SJCRH30 (cell line): ENCODE measurements at regions not wholly inside any gene's neighbourhood (a gene's known extent, or its start where the extent isn't known, plus 50 kb on each side); places are given as distances from the start of the nearest gene placed in this dataset.
"Not testable (repeated sequence)": the region's sequence is repeated elsewhere in the genome, so short reads cannot be mapped to it uniquely, and the experiment has no call there.

Source experiments
- DNase-seq, 2 experiments: peaks; one replicate each; pipeline ENCODE4 v3.0.0-alpha.2; 2015 to 2020
- H3K27ac ChIP-seq: fragments of 250-450 bp; sonication (Bioruptor Pico); 2 replicates; pipeline ENCODE4 v1.5.1; 2020; ENCODE audit warnings: mild to moderate bottlenecking, moderate library complexity
- H3K27me3 ChIP-seq: fragments of 250-450 bp; sonication (Bioruptor Pico); 2 replicates; pipeline ENCODE4 v1.5.1; 2020; ENCODE audit warnings: mild to moderate bottlenecking, moderate library complexity
- H3K36me3 ChIP-seq: fragments of 250-450 bp; sonication (Bioruptor Pico); 2 replicates; pipeline ENCODE4 v1.5.1; 2020; ENCODE audit warnings: mild to moderate bottlenecking, moderate library complexity
- H3K4me1 ChIP-seq: fragments of 250-450 bp; sonication (Bioruptor Pico); 2 replicates; pipeline ENCODE4 v1.5.1; 2020; ENCODE audit warnings: mild to moderate bottlenecking, moderate library complexity
- H3K4me3 ChIP-seq: fragments of 250-450 bp; sonication (Bioruptor Pico); 2 replicates; pipeline ENCODE4 v1.5.1; 2020; ENCODE audit warnings: mild to moderate bottlenecking, moderate library complexity
- H3K9me3 ChIP-seq: fragments of 250-450 bp; sonication (Bioruptor Pico); replicated peaks from 2 replicates; pipeline ENCODE4 v1.5.1; 2020; ENCODE audit warnings: mild to moderate bottlenecking, moderate library complexity

DNA sequence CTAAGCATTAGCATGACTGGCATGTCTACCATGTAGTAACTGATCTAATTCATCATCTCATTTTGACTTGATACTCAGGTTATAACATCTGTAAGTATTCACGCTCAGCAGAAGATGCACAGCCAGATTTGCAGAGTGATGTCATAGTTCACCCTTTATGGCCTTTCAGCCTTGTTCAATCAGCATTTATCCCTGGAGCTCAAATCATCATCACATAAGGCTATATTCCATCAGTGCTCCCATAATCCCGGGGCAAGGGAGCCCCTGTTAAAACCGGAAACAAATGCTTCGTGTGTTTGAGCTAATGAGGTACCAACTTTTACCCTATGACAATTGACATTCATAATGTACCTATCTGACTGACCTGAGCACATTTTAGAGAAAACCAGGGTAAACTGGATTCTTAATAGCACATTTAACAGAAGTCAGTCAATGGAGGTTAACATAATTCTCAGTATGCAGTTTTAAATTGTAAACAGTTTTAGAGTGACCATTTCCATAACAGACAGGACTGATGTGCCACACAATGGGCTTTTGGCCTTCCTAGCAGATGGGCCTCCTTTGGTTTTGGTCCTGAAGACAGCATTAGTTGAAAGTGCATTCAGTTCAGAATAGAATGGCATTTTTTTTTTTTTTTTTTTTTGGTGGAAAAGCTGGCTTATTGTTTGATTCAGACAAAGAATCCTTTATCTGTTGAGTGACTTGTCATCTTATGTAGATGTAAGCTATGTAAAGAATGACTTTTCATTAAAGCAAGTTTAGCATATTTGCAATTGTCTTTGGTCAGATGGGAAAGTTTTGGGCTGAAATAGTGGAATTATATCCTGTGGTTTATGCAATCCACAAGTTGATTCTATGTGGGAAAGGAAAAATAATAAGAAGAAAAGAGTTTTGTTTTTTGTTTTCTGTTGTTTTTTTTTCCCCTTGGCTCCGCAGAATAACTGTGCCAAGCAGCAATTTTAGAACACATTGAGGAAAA is 866.0 kb upstream of the ACVR2A start:
- Histone ChIP-seq H3K36me3 (no peaks in the 10 kb centered on the region), H3K27me3 (no peaks in the 10 kb centered on the region), H3K4me3 (no peak overlapping the region), H3K9me3 (no peaks in the 10 kb centered on the region), H3K4me1 (no peaks in the 10 kb centered on the region), H3K27ac (no peak overlapping the region)
- DNase-seq, result no peak

DNA sequence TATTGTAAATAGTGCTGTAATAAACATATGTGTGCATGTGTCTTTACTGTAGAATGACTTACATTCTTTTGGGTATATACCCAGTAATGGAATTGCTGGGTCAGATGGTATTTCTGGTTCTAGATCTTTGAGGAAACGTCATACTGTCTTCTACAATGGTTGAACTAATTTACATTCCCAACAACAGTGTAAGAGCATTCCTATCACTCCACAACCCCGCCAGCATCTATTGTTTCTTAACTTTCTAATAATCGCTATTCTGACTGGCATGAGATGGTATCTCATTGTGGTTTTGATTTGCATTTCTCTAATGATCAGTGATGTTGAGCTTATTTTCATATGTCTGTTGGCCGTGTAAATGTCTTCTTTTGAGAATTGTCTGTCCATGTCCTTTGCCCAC is 873.8 kb upstream of the ACVR2A start:
- not testable (repeated sequence) for DNase-seq, H3K36me3 ChIP-seq, H3K9me3 ChIP-seq, H3K27me3 ChIP-seq, H3K4me3 ChIP-seq, H3K27ac ChIP-seq, H3K4me1 ChIP-seq

DNA sequence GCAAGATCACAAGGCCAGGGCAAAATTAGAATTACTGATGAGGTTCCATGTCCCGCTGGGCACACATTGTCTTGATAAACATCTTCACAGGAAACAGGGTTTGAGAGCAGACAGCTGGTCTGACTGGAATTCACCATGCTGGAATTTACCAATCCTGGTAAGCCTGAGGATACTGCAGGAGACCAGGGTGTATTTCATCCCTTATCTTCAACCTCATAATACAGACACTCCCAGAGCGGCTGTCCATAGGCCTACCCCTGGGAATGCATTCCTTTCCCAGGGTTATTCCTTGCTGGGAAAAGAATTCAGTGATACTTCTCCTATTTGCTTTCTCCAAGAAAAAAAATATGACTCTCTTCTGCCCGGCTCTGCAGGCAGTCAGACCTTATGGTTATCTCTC is 875.1 kb upstream of the ACVR2A start:
- not testable (repeated sequence) for H3K4me3 ChIP-seq, H3K9me3 ChIP-seq

DNA sequence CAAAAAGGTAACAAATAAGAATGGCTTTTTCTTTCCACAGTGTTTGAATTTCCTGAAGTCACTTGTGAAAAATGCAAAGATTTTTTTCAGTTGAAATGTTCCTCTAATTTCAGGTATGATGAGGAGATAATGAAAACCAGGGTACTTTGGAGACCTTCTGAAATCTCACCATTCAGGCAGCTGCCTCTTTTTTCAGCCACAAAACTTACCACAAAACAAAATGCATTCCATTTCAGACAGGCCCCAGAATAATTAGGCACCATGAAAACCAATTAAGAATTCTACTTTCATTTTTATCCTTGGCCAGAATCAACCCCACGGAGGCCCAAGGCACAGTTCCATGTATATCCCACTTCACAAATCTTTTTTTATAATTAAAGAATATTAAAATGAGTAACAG is 880.3 kb upstream of the ACVR2A start:
- peaks cover 4% of the 10 kb centered on the region; the same call in 1 of the 2 replicates for H3K4me1 ChIP-seq

More for the DNA sequence above, 875.1 kb upstream of the ACVR2A start:
- not testable (repeated sequence) for H3K27me3 ChIP-seq, H3K4me1 ChIP-seq, H3K27ac ChIP-seq, H3K36me3 ChIP-seq
- peak; percentile 17 to 30 for DNase-seq

DNA sequence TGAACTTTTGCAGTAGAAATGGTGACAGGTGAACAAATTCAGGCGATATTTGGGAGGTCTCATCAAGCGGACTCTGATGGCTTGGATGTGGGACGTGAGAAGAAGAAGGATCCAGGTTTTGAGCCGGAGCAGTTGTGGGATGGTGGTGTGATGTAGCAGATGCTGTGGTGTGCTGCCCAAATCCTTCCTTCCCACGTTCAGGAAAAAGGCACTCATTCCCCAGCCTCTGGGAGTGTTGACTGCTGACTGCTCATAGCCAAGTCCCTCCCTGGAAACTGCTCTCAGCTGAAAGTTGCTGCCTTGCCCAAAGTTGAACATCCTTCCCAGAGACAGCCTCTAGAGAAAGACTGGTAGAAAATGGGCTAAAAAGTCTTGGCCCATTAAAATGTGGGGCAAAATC is 890.3 kb upstream of the ACVR2A start:
- Histone ChIP-seq H3K9me3 (no peaks in the 10 kb centered on the region; the same call in 1 of the 2 replicates), H3K27me3 (no peaks in the 10 kb centered on the region), H3K4me3 (no peak overlapping the region), H3K36me3 (no peaks in the 10 kb centered on the region; the same call in 1 of the 2 replicates), H3K4me1 (no peaks in the 10 kb centered on the region), H3K27ac (no peak overlapping the region)
- no peak for DNase-seq

More for the DNA sequence above, 880.3 kb upstream of the ACVR2A start:
- Histone ChIP-seq H3K9me3 (peaks cover 5% of the 10 kb centered on the region), H3K27ac (0 out of 2 replicates have a peak overlapping the region, but pooled peaks have one; percentile 8), H3K27me3 (no peaks in the 10 kb centered on the region), H3K4me3 (no peak overlapping the region), H3K36me3 (no peaks in the 10 kb centered on the region)
- peak in 1 of 2 experiments; percentile 11 for DNase-seq

DNA sequence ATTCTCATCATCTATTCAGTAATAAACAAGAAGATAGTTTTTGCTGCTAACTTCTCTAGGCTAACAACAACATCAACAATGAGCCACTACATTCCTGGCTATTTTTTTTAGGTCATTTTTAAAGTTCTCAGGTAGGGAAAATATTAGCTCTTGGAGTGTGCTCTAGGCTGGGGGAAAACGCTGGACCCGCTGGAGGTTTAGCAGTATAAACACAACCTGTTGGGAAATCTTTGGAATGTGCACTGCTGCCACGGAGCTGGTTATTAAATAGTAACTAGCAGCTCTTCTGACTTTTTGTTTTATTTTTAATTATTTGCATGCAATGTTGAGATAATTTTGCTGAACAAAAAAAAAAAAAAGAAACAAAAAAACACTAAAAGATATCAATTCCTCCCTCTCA is 892.1 kb upstream of the ACVR2A start:
- no peaks in the 10 kb centered on the region for H3K4me1 ChIP-seq
- DNase-seq, result no peak

DNA sequence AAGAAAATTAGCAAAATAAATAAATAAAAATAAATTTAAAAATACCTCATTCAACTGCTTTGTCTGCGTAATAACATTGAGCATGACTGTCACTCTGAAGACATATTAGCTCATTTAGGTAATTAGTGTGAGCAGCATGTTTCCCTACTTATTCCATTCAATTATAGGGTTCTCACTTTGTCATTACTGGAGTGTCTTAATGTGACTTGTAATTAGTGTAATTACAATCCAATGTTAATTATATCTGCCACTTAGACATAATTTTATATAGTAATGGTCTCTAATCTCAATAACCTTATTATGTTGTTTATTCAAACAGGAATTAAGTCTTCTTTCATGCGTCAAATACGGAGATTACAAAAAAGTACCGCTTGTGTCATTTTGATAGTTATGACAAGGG is 893.9 kb upstream of the ACVR2A start:
- H3K27me3 ChIP-seq, result no peaks in the 10 kb centered on the region
- H3K27ac ChIP-seq, result no peak overlapping the region
- H3K4me1 ChIP-seq, result no peaks in the 10 kb centered on the region
- no peaks in the 10 kb centered on the region; the same call in 1 of the 2 replicates for H3K36me3 ChIP-seq
- no peaks in the 10 kb centered on the region; the same call in 1 of the 2 replicates for H3K9me3 ChIP-seq
- no peak for DNase-seq
- no peak overlapping the region for H3K4me3 ChIP-seq

More for the DNA sequence above, 892.1 kb upstream of the ACVR2A start:
- H3K27ac ChIP-seq, result no peak overlapping the region
- no peaks in the 10 kb centered on the region; the same call in 1 of the 2 replicates for H3K36me3 ChIP-seq
- H3K27me3 ChIP-seq, result no peaks in the 10 kb centered on the region
- no peaks in the 10 kb centered on the region; the same call in 1 of the 2 replicates for H3K9me3 ChIP-seq
- H3K4me3 ChIP-seq, result no peak overlapping the region

DNA sequence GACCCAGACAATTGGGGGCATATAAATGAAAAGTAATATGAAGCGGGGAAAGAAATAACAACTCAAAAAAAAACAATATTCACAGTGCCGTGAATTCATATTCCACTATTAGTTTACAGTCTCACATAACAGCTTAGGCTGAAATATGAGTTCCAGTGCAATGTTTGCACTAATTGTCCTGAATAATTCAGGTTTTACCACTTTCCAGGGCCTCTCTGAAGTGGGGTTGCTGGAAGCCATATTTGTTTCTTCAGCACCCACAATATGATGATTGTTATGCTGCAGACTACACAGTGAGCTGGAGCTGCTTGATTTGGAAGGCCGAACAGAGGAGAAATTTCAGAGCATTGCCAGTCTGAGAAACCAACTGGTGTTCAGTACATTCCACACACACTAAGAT is 894.5 kb upstream of the ACVR2A start:
- Histone ChIP-seq H3K36me3 (no peaks in the 10 kb centered on the region; the same call in 1 of the 2 replicates), H3K27me3 (no peaks in the 10 kb centered on the region), H3K4me1 (no peaks in the 10 kb centered on the region), H3K9me3 (no peaks in the 10 kb centered on the region; the same call in 1 of the 2 replicates), H3K27ac (no peak overlapping the region), H3K4me3 (no peak overlapping the region)
- no peak for DNase-seq

DNA sequence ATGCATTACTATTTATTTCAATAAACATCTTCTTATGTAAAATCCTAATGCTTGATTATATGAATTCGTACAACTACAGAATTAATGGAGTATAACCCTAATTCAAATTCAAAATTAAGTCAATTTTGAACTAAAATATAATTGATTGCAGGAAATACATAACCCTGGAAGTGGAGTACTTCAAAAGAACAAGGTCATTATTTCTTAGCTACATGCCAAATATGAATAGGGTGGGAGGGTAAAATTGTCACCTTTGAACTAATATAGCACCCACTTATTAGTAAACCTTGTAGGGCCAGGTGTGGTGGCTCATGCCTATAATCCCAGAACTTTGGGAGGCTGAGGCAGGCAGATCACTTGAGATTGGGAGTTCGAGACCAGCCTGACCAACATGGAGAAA is 895.4 kb upstream of the ACVR2A start:
- Histone ChIP-seq H3K9me3 (no peaks in the 10 kb centered on the region; the same call in 1 of the 2 replicates), H3K4me3 (no peak overlapping the region), H3K36me3 (no peaks in the 10 kb centered on the region; the same call in 1 of the 2 replicates), H3K4me1 (no peaks in the 10 kb centered on the region), H3K27me3 (no peaks in the 10 kb centered on the region), H3K27ac (no peak overlapping the region)
- no peak for DNase-seq

DNA sequence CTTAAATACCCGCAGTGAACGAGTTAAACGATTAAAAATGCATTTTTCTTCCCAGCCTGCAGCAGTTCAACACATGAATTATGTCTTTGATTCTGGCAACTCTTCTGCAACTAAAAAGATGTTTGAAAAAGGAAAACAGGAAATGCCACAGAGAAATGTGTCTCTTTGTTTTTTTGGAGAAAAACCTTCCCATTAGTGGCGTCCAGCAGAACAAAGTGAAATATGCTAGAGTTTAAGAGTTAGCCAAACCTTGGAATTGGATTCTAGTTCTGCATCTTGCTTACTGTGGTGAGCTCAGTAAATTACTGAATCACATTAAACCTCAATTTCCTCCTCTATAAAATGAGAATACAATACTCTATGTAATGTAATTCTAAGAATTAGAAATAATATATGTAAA is 900.2 kb upstream of the ACVR2A start:
- H3K4me1 ChIP-seq, result no peaks in the 10 kb centered on the region
- H3K27me3 ChIP-seq, result no peaks in the 10 kb centered on the region
- DNase-seq, result no peak
- H3K9me3 ChIP-seq, result no peaks in the 10 kb centered on the region
- no peak overlapping the region for H3K27ac ChIP-seq
- no peak overlapping the region for H3K4me3 ChIP-seq
- no peaks in the 10 kb centered on the region for H3K36me3 ChIP-seq

DNA sequence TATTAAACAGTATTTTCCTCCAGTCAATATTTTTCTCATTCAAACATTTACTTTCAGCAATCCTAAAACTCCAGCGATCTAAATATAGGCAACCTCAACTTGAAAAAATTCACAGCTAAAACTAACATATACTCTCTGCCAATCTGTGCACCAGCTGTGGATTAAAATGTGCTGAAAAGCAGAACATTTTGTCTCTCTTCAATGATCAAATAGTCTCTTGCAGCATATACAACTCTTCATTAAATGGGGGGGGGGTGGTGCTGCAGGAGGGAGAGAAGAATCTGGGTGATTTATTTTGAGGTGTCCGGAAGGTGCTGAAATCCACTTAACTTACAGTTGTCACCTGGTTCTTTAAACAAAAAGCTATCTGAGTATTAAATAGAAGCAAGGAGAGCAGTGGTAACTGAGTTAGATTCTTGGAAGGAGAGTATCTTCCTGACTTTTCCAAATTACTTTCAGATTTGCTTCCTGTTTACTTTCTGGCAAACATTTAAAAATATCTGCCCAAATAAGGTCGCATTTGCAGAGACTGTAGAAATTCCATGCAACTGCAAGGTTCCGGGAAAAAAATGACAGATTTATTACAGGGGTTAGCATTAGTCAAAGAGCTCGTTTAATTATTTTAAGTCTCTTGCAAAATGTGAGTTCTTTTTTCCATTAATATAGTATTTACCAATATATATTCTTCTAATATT is 904.7 kb upstream of the ACVR2A start:
- Histone ChIP-seq H3K9me3 (no peaks in the 10 kb centered on the region), H3K27ac (no peak overlapping the region), H3K36me3 (no peaks in the 10 kb centered on the region), H3K27me3 (no peaks in the 10 kb centered on the region), H3K4me3 (no peak overlapping the region), H3K4me1 (no peaks in the 10 kb centered on the region)
- DNase-seq, result no peak

DNA sequence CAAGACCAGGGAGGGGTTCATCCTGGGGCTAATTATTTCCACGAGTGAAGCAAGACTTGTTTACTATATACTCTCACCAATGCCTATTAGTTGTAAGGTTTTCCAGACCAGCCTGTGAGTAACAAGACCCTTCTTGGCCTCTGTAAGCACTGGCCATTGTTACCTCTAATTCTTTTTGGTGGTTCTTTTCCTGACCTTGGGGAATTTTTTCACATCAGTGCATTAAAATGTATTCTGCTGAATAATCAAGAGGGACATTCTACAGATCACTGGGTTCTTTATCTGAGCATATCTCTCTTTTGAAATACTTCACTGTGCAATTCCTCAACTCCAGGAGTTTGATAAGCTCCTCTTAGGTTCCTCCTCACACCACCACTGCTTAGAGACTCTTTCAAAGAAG is 909.9 kb upstream of the ACVR2A start:
- Histone ChIP-seq H3K4me3 (no peak overlapping the region), H3K4me1 (no peaks in the 10 kb centered on the region), H3K27ac (no peak overlapping the region), H3K27me3 (no peaks in the 10 kb centered on the region), H3K36me3 (no peaks in the 10 kb centered on the region), H3K9me3 (peaks cover 6% of the 10 kb centered on the region; the same call in 1 of the 2 replicates)
- DNase-seq, result no peak

DNA sequence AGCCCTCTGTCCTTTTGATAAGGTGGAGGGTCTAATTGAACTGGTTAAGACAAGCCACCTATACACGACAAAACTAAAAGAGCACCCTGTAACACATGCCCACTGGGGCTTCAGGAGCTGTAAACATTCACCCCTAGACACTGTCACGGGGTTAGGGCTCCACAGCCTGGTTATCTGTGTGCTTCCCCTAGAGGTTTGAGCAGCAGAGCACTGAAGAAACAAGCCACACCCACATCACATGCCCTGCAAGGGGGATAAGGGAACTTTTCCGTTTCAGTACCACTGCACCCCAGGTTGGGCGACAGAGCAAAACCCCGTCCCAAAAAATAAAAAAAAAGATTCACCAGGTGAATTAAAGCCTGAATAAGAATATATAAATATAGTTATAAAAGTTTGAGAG is 913.7 kb upstream of the ACVR2A start:
- no peaks in the 10 kb centered on the region for H3K27me3 ChIP-seq
- DNase-seq, result no peak
- no peaks in the 10 kb centered on the region for H3K36me3 ChIP-seq
- no peak overlapping the region for H3K4me3 ChIP-seq
- H3K9me3 ChIP-seq, result peaks cover 6% of the 10 kb centered on the region; the same call in 1 of the 2 replicates
- 0 out of 2 replicates have a peak, but pooled peaks cover 8% of the 10 kb centered on the region for H3K4me1 ChIP-seq
- H3K27ac ChIP-seq, result no peak overlapping the region

DNA sequence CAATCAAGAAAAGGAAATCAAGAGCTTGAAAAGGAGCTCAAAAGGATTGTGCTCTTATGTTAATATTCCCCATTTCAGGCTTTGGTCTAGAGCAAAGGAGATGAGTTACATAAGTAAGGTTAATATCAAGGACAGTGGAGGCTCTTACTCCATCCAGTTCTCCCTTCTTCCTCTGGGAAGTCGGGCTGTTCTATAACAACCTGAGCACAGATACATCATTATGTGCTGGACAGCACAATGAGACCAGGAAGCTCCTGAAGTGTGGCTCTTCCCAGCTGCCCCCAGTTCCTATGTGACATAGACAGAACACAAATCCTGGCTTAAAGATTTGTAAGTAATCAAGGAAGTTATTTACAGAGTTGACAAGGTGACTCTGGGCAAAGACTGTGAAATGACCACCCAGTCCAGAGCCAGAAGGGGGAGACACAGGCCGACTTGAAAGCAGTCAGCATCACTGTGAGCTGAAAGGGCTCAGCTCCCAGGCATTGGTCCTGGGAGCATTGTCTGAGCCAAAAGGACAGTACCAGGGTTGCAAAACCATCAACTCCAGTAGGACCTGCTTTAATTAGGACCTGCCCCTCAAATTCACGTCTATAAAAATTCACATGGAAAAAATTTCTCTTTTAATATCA is 917.6 kb upstream of the ACVR2A start:
- Histone ChIP-seq H3K27ac (no peak overlapping the region), H3K9me3 (no peaks in the 10 kb centered on the region), H3K36me3 (no peaks in the 10 kb centered on the region), H3K27me3 (no peaks in the 10 kb centered on the region), H3K4me1 (0 out of 2 replicates have a peak, but pooled peaks cover 11% of the 10 kb centered on the region), H3K4me3 (no peak overlapping the region)
- DNase-seq, result peak; percentile 74 to 82
